GM19238 (cell line): ENCODE measurements at regions not wholly inside any gene's neighbourhood (a gene's known extent, or its start where the extent isn't known, plus 50 kb on each side); places are given as distances from the start of the nearest gene placed in this dataset.
"Not testable (repeated sequence)": the region's sequence is repeated elsewhere in the genome, so short reads cannot be mapped to it uniquely, and the experiment has no call there.

Experiments used
- DNase-seq: peaks from one replicate; pipeline ENCODE4 v3.0.0; 2011; ENCODE audit warnings: low spot score; ENCODE audit not compliant: insufficient read length

DNA sequence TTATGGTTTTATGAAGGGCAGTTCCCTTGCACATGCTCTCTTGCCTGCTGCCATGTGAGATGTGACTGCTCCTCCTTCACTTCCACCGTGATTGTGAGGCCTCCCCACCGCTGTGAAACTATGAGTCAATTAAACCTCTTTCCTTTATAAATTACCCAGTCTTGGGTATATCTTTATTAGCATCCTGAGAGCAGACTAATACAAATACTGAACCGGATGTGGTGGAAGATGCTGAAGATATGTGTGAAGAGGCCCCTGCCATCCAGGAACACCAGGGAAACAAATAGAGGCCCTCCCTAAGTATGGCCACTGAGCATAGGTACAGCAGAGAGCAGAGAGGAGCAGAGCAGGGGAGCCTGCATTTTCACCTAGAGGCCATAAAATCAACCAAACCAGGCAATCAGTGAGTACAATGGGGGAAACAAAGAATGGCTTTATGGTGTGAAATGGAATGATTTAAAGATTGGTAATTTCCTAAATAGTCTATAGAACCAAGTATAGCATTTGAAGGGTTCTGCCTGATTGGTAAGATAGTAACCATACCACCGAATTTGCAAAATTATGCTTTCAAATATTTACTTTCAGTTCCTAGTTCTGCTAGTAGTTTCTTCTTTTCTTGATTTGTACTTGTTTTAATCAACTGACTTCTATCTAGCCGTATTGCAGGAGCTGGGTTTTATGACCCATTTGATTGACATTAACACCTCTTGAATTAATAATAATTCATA lies 421.6 kb downstream of the IRX1 start:
- no peak for DNase-seq

DNA sequence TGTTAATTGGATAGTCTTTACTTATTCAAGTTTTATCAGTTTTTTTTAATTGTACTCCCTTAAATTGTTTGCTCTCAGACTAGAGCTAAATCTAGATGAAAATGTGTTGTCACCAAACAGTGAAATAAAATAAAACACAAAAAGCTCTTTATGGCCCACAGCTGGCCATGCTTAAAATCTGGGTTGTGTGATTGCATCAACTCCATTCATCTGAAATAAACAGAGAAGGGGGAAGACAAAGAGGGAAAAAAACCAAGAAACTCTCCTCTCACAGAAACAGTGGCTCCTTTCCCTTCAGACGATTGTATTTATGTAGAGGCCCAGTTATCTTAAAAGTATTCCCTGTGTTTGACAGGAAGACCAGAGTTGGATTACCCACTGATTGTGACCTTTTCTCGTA lies 422.4 kb downstream of the IRX1 start:
- DNase-seq, result no peak

DNA sequence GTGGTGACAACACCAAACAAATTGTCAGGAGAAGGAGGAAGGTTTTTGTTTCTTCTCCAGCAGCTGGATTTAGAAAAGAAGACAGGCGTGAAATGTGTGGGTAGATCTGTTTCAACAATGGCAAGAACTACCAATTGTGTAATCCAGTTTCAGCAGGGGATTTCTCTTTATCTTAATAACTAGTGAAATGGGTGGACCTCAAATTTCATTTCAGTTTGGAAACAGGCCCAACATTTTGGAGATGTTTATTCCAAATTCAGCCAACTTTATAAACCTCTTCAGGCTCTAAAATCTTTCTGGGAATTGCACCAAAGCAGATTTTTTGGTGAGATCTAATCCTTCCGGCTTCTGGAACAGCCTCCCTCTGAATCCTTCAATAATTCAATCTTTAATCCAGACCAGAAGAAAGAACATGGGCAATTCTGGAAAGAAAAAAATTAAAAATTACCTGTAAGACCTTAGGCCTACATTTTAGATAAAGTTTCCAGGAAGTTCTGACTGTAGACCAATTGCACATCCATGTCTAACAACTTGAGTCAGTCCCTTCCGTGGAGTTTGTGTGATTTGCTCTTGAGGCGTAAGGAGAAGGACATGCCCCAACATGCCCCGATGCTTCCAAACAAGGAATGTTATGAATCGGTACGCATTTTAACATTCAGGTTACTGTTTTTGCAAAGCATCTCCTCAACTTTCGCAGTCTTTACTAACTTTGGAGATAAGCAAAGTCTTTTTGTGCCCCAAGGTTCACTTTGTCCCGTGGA lies 423.6 kb downstream of the IRX1 start:
- DNase-seq, result no peak

DNA sequence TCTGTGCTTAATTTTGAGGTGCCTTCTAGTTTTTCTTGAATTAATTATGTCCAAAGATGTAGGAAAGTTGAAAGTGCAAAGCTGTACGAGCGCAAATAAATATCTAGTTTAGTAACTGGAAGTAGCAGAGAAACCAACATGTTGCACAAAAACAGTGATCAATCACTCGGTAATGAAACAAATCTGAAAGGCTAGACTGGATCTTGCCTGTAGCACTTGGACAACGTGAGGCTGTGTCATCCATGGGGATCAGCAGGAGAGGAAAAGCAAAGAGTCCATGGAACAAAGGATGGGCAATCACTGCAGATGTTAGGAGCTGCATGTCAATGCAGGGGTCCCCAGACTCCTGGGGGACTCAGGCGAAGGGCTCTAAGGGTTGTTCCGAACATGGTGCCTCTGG lies 424.2 kb downstream of the IRX1 start:
- DNase-seq, result no peak

DNA sequence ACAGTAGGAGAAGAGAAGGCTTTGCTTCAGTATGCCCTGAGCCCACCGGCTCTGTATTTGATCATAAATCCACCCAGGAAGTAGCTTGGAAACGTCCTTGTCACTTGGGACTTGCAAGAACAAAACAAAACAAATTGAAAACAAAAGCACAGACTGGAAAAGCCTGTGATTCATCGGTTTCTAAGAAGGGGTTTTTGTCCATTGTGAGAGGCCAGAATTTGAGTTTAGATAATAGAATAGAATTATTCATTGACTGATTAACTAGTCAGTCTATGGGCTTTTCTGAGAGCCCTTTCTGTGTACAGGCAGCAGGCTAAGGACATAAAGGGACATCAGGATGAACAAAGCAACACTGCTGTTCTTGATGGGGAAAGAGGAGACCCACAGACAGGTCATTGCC lies 424.8 kb downstream of the IRX1 start:
- DNase-seq, result no peak

DNA sequence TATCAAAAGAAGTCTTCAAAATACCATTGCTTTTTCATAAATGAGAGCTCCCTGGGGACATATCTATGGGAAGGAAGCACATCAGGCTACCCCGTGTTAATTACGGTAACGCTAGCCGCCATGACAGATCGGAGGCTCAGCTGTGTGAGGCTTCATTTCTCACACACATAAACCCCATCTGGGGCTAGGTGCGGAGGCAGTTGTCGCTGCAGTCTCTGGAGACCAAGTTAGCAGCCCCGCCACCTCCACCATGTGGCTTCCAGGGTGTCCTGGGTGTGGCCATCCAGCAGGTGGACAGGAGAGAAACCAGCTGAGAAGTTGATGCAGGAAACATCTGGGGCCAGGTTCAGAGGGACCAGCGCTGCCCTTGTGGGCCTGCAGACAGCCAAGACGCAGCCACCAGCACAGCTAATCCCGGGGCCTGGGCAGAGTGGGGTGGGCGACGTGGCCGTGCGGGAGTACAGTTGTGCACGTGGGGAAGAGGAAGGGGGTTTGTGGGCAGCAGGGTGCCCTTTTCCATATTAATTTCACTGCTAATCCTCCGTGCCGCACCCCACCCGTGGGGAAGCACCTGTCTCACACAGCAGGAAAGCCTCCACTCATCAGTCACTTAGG lies 426.5 kb downstream of the IRX1 start:
- no peak for DNase-seq

DNA sequence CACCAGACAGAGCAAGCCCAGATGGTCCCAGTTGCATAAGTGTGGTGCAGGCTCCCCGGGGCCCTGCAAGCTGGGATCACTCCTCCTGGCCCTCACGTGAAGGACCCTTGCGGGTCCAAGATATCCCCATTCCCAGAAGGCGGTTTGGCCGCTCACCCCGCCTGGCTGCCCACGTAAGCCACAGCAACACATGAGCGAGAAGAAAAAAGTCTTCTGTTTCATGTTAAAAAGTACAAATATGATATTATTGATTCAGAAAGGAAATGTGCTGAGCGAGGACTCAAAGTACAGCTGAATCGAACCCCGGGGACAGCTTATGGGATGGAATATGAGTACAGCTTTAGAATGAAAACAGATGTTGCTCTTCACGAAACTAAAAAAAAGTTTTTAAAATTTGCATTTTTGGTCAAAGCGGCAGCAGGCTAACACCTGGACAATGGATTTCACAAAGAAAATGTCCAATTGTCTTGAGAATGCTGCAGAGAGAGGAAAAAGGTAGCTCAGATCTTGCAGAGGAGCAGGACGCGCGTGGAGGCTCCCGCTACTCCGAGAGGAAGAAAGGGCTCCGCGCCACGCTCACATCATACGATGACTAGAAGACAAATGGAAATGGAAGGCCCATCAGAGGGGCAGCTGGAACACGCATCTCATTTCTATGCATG lies 427.6 kb downstream of the IRX1 start:
- no peak for DNase-seq

DNA sequence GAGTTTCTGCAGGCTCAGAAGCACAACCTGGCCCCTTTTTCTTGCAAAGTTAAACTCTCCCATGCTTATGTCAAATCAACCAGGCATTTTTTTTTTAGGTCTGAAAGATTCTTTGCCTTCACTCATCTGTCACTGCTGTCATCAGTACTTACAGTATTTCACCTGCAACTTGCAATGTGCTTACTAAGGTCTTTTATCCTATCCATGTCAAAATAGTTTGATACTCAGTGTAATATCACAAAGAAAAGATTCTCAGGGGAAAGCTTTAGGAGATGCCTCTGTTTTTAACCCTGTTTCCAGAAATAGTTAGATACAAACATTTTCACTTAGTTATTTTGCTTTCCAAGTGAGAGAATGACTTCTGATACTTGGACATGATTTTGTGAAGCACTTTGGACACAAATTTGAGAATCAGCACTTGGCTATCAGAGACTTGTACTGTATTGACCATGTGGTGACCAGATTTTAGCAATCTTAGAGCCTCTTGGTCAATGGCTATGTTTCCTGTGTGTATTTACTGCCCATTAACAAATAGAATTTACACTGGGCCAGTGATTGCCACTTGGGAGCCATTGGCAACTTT lies 428.2 kb downstream of the IRX1 start:
- DNase-seq, result no peak

DNA sequence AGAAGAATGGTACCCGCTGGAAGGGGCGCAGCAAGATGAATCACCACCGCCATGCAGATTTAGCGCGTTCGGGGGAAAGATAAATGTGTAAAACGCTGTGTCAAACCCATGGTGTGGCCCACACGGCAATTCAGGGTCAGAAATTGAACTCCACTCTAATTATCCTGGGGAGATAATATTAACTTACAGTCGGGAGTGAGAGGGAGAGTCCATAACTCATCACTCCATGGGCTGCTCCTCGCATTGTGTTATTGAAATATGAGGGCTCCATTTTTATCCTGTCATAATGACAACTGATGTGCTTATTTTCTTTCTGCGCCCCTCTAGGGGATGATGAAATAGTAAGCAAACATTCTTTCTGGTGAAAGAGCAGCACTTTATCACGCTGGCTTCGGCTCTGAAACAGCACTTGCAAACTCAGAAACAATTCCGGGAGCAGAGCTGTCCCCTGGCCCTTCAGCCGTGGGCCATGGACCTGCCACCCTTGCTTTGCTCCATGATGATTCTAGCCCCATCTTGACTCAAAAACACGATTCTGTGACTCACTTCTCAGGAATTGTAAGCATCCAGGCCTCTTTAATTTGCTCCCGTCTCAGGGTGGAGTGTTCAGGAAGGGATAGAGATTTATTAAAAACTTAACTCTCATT lies 431.6 kb downstream of the IRX1 start:
- no peak for DNase-seq

DNA sequence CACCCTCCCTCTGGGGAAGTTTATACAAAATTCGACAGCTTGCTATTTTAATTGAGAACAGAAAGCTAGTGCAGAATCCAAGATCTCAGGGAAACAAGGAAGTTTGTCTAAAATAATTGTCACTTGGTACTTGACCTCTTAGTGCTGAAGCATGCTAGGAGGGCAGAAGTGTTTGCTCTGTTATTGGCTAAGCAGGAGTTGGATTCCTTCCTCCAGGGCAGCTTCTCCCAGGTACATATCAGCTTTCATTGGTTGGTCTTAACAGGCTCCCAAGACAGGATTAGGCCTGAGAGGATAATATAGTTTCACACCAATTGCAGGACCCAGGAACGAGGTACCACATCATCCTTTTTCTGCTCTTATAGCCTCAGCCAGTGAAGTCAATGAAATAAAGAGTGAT lies 432.8 kb downstream of the IRX1 start:
- no peak for DNase-seq

DNA sequence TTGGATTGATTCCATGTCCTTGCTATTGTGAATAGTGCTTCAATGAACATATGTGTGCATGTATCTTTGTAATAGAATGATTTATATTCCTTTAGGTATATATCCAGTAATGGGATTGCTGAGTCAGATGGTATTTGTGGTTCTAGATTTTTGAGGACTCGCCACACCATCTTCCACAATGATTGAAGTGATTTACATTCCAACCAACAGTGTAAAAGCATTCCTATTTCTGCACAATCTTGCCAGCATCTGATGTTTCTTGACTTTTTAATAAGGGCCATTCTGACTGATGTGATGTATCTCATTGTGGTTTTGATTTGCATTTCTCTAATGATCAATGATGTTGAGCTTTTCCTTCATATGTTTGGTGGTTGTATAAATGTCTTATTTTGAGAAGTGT lies 437.9 kb downstream of the IRX1 start:
- not testable (repeated sequence) for DNase-seq

DNA sequence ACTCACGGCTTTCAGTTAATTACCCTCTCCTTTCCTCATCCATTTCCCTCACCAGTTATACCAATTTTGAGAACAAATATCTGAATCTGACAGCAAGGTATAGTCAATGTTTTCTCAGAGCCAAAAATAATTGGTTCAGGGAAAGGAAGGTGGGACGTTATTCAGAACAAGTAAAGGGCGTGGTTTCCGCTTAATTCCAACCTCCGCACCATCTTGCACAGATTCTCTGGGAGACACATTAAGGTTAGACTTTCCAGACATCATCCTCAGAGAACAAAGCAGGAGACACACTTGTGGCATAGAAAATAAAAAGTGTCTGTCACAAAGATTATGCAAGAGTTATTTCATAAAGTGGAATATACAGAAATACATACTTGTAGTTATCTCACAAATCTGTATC lies 441.2 kb downstream of the IRX1 start:
- no peak for DNase-seq

DNA sequence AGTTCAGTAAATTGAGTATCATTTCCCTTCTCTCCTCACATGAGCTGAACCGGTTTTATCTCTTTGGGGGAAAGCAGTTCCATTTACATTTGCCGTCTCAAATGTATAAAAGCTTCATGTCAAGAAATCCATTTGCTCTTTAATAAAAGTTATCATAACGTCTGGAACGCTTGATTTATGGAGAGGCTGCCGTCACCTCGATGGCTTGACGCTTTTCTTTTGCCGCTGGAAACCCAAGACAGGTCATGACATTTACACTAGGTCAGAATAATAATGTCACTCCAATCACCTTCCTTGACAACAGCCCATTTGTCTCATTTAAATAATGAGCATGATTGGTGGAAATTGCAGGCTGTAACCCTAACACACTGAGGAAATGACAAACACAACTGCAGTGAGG lies 443.4 kb downstream of the IRX1 start:
- DNase-seq, result no peak

DNA sequence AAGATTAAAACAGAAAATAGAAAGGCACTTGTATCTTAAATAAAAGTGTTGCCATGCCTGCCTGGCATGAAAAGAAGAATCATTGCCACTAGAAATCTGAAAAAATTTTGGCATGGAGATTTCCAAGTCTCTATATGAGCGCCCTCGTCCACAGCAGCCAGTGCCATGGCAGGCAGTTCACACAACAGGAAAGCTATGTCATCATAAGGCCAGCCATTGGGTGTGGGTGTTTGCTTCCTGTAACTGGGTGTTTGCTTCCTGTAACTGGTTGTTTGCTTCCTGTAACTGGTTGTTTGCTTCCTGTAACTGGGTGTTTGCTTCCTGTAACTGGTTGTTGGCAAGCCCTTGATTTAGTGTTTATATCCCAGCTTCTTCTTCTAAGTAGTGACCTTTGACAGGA lies 446.7 kb downstream of the IRX1 start:
- no peak for DNase-seq

DNA sequence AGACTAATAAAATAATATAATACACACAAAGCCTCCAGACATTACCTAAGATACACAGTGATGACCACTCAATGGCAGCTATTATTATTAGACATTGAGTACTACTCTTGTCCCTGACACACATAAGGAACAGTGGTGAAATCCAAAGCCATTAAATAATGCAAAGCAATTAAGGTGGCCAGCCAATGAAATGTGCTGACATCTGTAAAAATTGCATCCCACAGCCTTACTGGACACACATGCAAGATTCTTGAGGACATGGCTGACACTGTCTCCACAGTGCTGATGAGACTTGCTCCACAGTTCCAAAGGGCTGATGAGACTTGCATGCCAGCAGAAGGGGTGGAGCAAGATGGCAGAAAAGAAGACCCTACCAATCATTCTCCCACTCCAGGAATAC lies 447.5 kb downstream of the IRX1 start:
- DNase-seq, result no peak

DNA sequence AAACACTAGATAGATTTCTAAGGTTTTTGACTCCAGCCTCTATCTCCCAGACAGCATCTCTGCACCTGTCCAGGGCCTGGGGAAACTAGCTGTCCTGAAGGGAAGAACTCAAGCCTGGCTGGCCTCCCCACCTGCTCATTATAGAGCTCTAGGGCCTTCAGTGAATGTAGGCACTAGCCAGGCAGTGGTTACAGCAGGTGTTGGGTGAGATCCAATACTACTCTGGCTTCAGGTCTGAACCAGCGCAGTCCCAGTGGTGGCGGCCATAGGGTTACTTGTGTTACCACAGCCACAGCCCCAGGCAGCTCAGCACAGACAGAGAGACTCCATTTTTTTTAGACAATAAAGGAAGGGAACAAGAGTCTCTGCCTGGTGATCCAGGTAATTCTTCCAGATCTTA lies 449.2 kb downstream of the IRX1 start:
- DNase-seq, result no peak

DNA sequence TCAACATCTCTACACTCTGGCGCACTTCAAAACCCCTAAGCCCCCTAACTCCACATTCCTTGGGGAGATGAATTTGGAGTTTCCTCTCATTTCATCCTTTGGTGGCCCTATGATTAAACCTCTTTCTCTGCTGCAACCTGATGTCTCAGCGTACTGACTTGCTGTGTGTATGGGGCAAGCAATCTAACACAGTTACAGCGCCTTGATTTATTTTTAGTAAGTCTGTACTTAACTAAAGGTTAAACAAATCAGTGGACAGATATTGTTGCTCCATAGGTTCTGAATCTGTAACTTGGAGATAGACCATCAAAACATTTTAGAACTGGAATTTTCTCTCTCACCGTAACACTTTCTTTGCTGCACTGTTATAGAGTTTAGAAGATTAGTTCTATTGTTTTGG lies 452.8 kb downstream of the IRX1 start:
- no peak for DNase-seq

DNA sequence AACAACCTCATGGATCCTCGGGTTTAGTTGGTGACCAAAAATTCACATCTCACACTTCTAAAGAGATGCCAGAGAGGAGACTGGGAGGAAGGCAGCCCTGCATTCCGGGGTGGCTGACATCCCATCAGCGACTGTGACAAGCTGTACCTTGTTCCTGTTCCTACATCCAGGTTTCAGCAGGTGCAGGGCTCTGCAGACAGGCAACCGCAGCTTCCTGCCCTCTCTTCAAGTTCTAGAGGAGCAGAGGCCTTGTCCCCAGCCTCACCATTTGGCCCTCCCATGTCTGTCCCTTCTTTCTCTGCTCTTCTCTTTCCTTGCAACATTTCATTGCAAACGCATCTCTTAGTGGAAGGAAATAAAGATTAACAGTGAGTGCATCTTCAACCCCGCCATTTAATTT lies 454.6 kb downstream of the IRX1 start:
- DNase-seq, result no peak

DNA sequence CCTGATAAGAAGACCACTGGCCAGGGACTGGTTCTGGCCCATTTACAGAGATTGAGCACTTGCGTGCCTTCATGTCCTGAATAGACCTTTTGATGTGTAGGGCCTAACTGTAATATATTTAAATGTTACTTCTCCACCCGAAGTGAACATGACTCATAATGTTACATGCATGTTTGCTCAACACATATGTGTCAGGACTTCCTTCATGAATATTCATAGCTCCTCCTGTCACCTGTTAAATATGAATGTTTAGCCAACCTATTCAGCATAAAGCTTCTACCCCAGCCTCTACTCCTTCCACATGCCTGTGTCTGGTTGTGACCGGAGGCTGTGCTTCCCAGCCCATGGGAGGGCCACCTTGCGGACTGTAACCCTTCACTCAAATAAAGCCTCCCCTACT lies 457.5 kb downstream of the IRX1 start:
- DNase-seq, result no peak

DNA sequence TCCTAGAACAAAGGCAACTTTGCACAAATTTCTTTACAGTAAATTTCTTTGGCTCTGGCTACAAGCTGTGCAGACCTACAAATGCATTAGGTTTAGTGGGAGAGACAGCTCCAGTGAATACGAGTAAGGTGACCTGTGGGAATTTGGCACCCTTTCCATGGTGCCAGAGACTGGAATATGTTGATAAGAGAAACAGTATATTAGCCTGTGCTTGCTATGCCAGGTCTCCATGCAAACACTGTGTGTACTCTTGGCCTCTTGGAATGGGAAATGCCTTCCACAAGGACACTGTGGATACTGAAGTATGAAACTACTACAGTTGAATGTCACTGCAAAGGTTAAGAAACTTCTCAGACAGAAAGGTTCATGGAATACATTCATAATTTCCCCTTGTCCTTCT lies 458.5 kb downstream of the IRX1 start:
- no peak for DNase-seq

DNA sequence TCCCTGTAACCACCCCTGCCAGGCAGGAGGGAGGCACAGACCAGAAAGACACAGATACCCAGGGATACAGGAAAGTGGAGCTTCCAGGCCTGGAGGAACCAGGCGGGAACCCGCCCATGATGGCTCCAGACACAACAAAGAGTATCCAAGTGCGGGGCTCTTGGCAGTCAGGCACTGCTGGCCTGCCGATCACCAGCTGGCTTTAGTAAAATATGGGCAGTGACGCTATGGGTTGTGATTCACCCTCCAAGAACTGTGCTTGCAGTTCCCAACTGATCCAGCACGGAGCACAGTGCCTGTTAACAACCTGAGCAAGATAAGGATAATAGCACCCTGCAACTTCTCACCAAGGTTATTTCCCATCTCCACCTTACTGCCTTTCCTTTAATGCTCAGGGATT lies 463.3 kb downstream of the IRX1 start:
- DNase-seq, result no peak
